GM13976 (cell line): ENCODE measurements at regions not wholly inside any gene's neighbourhood (a gene's known extent, or its start where the extent isn't known, plus 50 kb on each side); places are given as distances from the start of the nearest gene placed in this dataset.
"Not testable (repeated sequence)": the region's sequence is repeated elsewhere in the genome, so short reads cannot be mapped to it uniquely, and the experiment has no call there.

ENCODE experiments used
- DNase-seq: peaks from one replicate; pipeline ENCODE4 v3.0.0; 2012; ENCODE audit warnings: low spot score
- CTCF ChIP-seq: IDR thresholded peaks from 2 replicates; pipeline ENCODE4 v1.5.1; 2012; ENCODE audit warnings: borderline replicate concordance, mild to moderate bottlenecking; ENCODE audit not compliant: insufficient read depth; ENCODE audit errors: extremely low read depth, missing control alignments, control extremely low read depth
- in situ Hi-C: fragments of 300-500 bp; cut with MboI; formaldehyde crosslinking; loops from one replicate; pipeline ENCODE4 v1.12.0; 2022; ENCODE audit warnings: low sequenced_read_pairs, mixed read lengths, inconsistent platforms; ENCODE audit not compliant: unreplicated experiment

- DNase-seq = no peak
- TF ChIP-seq CTCF = no peak
- in situ Hi-C loops = no loop called here
These were observed 73.7 kb upstream of the PRDM9 start for GRCh38 chr5:23433534-23434315.

- no peak for TF ChIP-seq CTCF
- no peak for DNase-seq
- in situ Hi-C loops = no loop called here
These were observed 78.7 kb upstream of the PRDM9 start for GRCh38 chr5:23428705-23429104.

- in situ Hi-C loops, DNase-seq: not testable (repeated sequence)
These were observed 87.2 kb upstream of the PRDM9 start for GRCh38 chr5:23420214-23420613.

- in situ Hi-C loops = no loop called here
- no peak for TF ChIP-seq CTCF
- no peak for DNase-seq
These were observed 88.3 kb upstream of the PRDM9 start for GRCh38 chr5:23419115-23419514.

GRCh38 chr5:23412515-23412914 lies 94.9 kb upstream of the PRDM9 start:
- in situ Hi-C loops = no loop called here
- TF ChIP-seq CTCF = no peak

GRCh38 chr5:23411994-23412393 lies 95.4 kb upstream of the PRDM9 start:
- in situ Hi-C loops = no loop called here
- no peak for DNase-seq
- TF ChIP-seq CTCF = no peak

More at GRCh38 chr5:23412515-23412914, 94.9 kb upstream of the PRDM9 start:
- DNase-seq = no peak

- TF ChIP-seq CTCF = no peak
- in situ Hi-C loops = no loop called here
- DNase-seq = no peak
These were observed 96.2 kb upstream of the PRDM9 start for GRCh38 chr5:23411200-23411599.

- DNase-seq, in situ Hi-C loops: not testable (repeated sequence)
These were observed 96.6 kb upstream of the PRDM9 start for GRCh38 chr5:23410775-23411174.
